ENCODE measurements at regions not wholly inside any gene's neighbourhood (a gene's known extent, or its start where the extent isn't known, plus 50 kb on each side); places are given as distances from the start of the nearest gene placed in this dataset.

DNA sequence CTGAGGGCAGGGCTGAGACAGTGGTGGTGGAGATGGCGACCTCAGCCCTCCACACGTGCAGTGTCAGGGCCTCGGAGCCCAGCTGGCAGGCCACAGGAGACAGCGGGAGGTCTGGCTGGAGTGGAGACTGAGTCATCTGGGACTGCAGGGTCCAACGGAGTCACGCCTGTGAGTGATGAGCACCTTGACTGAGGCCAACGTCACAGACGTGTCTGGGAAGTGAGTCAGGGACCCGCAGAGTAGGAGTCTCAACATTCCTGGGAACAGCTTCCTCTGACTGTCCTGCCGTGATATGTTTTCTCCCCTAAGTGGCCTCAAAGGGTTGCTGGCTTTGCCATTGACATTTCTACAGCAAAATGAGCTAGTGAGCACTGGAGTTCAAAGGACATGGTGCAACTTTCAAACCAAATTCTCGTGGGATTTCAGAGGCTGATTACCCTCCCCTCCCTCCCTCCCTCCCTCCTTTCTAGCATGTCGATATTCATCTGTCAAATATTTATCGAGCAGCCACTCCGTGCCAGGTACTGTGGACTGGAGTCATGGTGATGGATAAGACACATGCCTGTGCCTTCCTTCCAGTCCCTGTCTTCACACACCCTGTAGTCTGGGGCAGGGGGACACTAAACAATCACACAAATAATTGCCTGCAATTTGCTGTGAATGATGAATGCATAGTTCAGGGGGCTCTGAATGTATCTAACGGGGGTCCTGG lies 53.3 kb upstream of the AMOTL2 start:
- TF ChIP-seq MAX (IDR thresholded peaks at IDR 0.05) (peak; percentile 49; the same call in 1 of the 2 replicates), FOXM1 (IDR thresholded peaks at IDR 0.05; ENCODE audit: borderline replicate concordance, low read depth) (no peak), TEAD4 (IDR thresholded peaks at IDR 0.05) (peak; percentile 84), EP300 (IDR thresholded peaks at IDR 0.05; ENCODE audit: borderline replicate concordance) (peak; percentile 74; the same call in 1 of the 2 replicates), TCF12 (IDR thresholded peaks at IDR 0.05; ENCODE audit: low read depth) (peak; percentile 85), NFIC (IDR thresholded peaks at IDR 0.05) (peak; percentile 63), CREB1 (IDR thresholded peaks at IDR 0.05; ENCODE audit: low read depth) (no peak)

DNA sequence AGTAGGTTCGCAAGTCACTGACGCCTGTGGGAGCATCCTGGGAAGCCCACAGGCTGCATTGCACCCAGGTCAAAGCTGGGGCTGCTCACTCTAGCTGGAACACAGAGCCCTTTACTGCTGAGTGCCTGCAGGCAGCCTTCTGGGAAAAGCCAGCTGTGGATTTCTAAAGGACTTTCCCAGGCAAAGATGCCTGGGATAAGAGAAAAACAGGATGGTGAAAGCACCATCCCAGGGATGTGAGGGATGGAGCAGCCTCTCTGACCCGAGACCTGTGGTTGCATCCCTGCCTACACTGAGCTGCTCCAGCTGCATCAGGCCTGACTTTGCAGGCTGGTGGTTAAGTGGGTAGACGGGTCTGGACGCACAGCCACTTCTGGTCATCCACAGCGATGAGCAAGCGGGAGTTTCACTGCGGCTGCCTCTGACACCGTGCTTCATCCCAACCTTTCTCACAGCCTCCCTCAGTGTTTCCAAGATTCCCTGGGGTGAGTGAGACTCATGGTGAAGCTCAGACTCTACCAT lies 52.5 kb upstream of the AMOTL2 start:
- TF ChIP-seq EP300 (IDR thresholded peaks at IDR 0.05; ENCODE audit: borderline replicate concordance) = no peak
- no peak for TF ChIP-seq CREB1 (IDR thresholded peaks at IDR 0.05; ENCODE audit: low read depth)
- no peak for TF ChIP-seq EGR1 (IDR thresholded peaks at IDR 0.05)
- no peak for TF ChIP-seq YY1 (IDR thresholded peaks at IDR 0.05; ENCODE audit: low read depth)
- no peak for TF ChIP-seq TCF12 (IDR thresholded peaks at IDR 0.05; ENCODE audit: low read depth)
- no peak for TF ChIP-seq NFIC (IDR thresholded peaks at IDR 0.05)
- TF ChIP-seq FOXM1 (IDR thresholded peaks at IDR 0.05; ENCODE audit: borderline replicate concordance, low read depth) = no peak
- no peak for TF ChIP-seq TEAD4 (IDR thresholded peaks at IDR 0.05)
- no peak for TF ChIP-seq MAX (IDR thresholded peaks at IDR 0.05)
- TF ChIP-seq, protein P1, sequence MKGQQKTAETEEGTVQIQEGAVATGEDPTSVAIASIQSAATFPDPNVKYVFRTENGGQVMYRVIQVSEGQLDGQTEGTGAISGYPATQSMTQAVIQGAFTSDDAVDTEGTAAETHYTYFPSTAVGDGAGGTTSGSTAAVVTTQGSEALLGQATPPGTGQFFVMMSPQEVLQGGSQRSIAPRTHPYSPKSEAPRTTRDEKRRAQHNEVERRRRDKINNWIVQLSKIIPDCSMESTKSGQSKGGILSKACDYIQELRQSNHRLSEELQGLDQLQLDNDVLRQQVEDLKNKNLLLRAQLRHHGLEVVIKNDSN (IDR thresholded peaks at IDR 0.05) = no peak
- TF ChIP-seq REST (IDR thresholded peaks at IDR 0.05; ENCODE audit: low read depth) = no peak
- TF ChIP-seq ZBTB7A (IDR thresholded peaks at IDR 0.05; ENCODE audit: low read depth) = no peak
- TF ChIP-seq CEBPB (IDR thresholded peaks at IDR 0.05) = no peak
- TF ChIP-seq TAF1 (IDR thresholded peaks at IDR 0.05; ENCODE audit: low read depth) = no peak
- no peak for TF ChIP-seq RAD21 (IDR thresholded peaks at IDR 0.05; ENCODE audit: low read depth)

DNA sequence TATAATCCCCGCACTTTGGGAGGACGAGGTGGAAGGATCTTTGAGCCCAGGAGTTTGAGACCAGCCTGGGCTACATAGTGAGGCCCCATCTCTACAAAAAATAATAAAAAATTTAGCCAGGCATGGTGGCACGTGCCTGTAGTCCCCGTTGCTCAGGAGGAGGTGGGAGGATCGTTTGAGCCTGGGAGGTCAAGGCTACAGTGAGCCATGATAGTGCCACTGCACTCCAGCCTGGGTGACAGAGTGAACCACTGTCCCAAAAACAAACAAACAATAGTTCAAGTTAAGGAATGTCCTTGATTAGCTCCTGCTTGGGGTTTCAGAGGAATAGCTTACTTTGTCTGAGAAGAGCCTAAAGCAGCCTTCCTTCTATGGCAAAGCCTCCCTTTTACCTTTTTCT lies 51.7 kb upstream of the AMOTL2 start:
- TF ChIP-seq FOXM1 (IDR thresholded peaks at IDR 0.05; ENCODE audit: borderline replicate concordance, low read depth) = no peak
- no peak for TF ChIP-seq CREB1 (IDR thresholded peaks at IDR 0.05; ENCODE audit: low read depth)
- TF ChIP-seq NFIC (IDR thresholded peaks at IDR 0.05) = no peak
- no peak for TF ChIP-seq CEBPB (IDR thresholded peaks at IDR 0.05)
- no peak for TF ChIP-seq EGR1 (IDR thresholded peaks at IDR 0.05)
- TF ChIP-seq TCF12 (IDR thresholded peaks at IDR 0.05; ENCODE audit: low read depth) = no peak
- no peak for TF ChIP-seq ZBTB7A (IDR thresholded peaks at IDR 0.05; ENCODE audit: low read depth)

Measured in Ishikawa (cell line).